Stimulated activated memory B cell treated with anti-CD40 and anti-IgM and Interleukin-4, amounts not matched to agents 10 μg/mL and 1 μg/mL and 100 μg/mL, for 72 hours (primary cell): ENCODE measurements at regions not wholly inside any gene's neighbourhood (a gene's known extent, or its start where the extent isn't known, plus 50 kb on each side); places are given as distances from the start of the nearest gene placed in this dataset.
"Not testable (repeated sequence)": the region's sequence is repeated elsewhere in the genome, so short reads cannot be mapped to it uniquely, and the experiment has no call there.

ENCODE experiments used
- ATAC-seq: fragments of 150-1000 bp; cut with Tn5 transposase; 2 replicates; pipeline ENCODE4 v1.10.0; 2021
- H3K27ac Mint-ChIP-seq: one replicate; pipeline ENCODE4 v1.8.0; 2022; ENCODE audit warnings: mild to moderate bottlenecking, mixed read lengths
- H3K27me3 Mint-ChIP-seq: one replicate; pipeline ENCODE4 v1.8.0; 2022; ENCODE audit warnings: mixed read lengths
- H3K36me3 Mint-ChIP-seq: one replicate; pipeline ENCODE4 v1.8.0; 2022; ENCODE audit warnings: mixed read lengths
- H3K4me1 Mint-ChIP-seq: one replicate; pipeline ENCODE4 v1.8.0; 2022; ENCODE audit warnings: mixed read lengths
- H3K4me3 Mint-ChIP-seq: one replicate; pipeline ENCODE4 v1.8.0; 2022; ENCODE audit warnings: mild to moderate bottlenecking, moderate library complexity, mixed read lengths
- H3K9me3 Mint-ChIP-seq: one replicate; pipeline ENCODE4 v1.8.0; 2022; ENCODE audit warnings: mixed read lengths

- H3K27me3 Mint-ChIP-seq: no peaks in the 10 kb centered on the region
- no peak overlapping the region for H3K27ac Mint-ChIP-seq
- no peak for ATAC-seq
- no peaks in the 10 kb centered on the region for H3K4me1 Mint-ChIP-seq
- no peaks in the 10 kb centered on the region for H3K36me3 Mint-ChIP-seq
- peaks cover 3% of the 10 kb centered on the region for H3K9me3 Mint-ChIP-seq
- H3K4me3 Mint-ChIP-seq: no peak overlapping the region
Measured at GRCh38 chr4:158122501-158122900, 50.3 kb downstream of the GASK1B start.

- Mint-ChIP-seq H3K9me3 (peaks cover 3% of the 10 kb centered on the region), H3K27me3 (no peaks in the 10 kb centered on the region), H3K4me1 (no peaks in the 10 kb centered on the region), H3K4me3 (no peak overlapping the region), H3K27ac (no peak overlapping the region), H3K36me3 (no peaks in the 10 kb centered on the region)
- ATAC-seq: no peak
Measured at GRCh38 chr4:158121161-158121579, 51.7 kb downstream of the GASK1B start.

- not testable (repeated sequence) for H3K4me3 Mint-ChIP-seq, H3K36me3 Mint-ChIP-seq, H3K4me1 Mint-ChIP-seq, ATAC-seq, H3K27ac Mint-ChIP-seq, H3K27me3 Mint-ChIP-seq, H3K9me3 Mint-ChIP-seq
Measured at GRCh38 chr4:158120645-158121151, 52.1 kb downstream of the GASK1B start.

GRCh38 chr4:158112611-158113010 is 60.2 kb downstream of the GASK1B start:
- Mint-ChIP-seq H3K36me3 (no peaks in the 10 kb centered on the region), H3K27ac (no peak overlapping the region), H3K4me1 (no peaks in the 10 kb centered on the region), H3K9me3 (no peaks in the 10 kb centered on the region), H3K27me3 (no peaks in the 10 kb centered on the region), H3K4me3 (no peak overlapping the region)
- no peak for ATAC-seq

- Mint-ChIP-seq H3K4me3 (no peak overlapping the region), H3K9me3 (no peaks in the 10 kb centered on the region), H3K27me3 (no peaks in the 10 kb centered on the region), H3K36me3 (no peaks in the 10 kb centered on the region), H3K27ac (no peak overlapping the region), H3K4me1 (no peaks in the 10 kb centered on the region)
- ATAC-seq: no peak
Measured at GRCh38 chr4:158111241-158111640, 61.6 kb downstream of the GASK1B start.

GRCh38 chr4:158102904-158103303 is 69.9 kb downstream of the GASK1B start:
- H3K27me3 Mint-ChIP-seq: no peaks in the 10 kb centered on the region
- H3K4me3 Mint-ChIP-seq: no peak overlapping the region

GRCh38 chr4:158099686-158100085 is 73.1 kb downstream of the GASK1B start:
- H3K27me3 Mint-ChIP-seq: no peaks in the 10 kb centered on the region
- no peak overlapping the region for H3K4me3 Mint-ChIP-seq
- H3K4me1 Mint-ChIP-seq: no peaks in the 10 kb centered on the region
- no peaks in the 10 kb centered on the region for H3K9me3 Mint-ChIP-seq
- H3K36me3 Mint-ChIP-seq: no peaks in the 10 kb centered on the region
- H3K27ac Mint-ChIP-seq: no peak overlapping the region
- ATAC-seq: no peak

More at GRCh38 chr4:158102904-158103303, 69.9 kb downstream of the GASK1B start:
- H3K27ac Mint-ChIP-seq: no peak overlapping the region
- no peaks in the 10 kb centered on the region for H3K36me3 Mint-ChIP-seq
- H3K4me1 Mint-ChIP-seq: no peaks in the 10 kb centered on the region
- ATAC-seq: no peak
- H3K9me3 Mint-ChIP-seq: no peaks in the 10 kb centered on the region

- H3K27me3 Mint-ChIP-seq: no peaks in the 10 kb centered on the region
- no peak overlapping the region for H3K27ac Mint-ChIP-seq
- no peak overlapping the region for H3K4me3 Mint-ChIP-seq
- no peaks in the 10 kb centered on the region for H3K4me1 Mint-ChIP-seq
- H3K36me3 Mint-ChIP-seq: no peaks in the 10 kb centered on the region
- H3K9me3 Mint-ChIP-seq: no peaks in the 10 kb centered on the region
- no peak for ATAC-seq
Measured at GRCh38 chr4:158098802-158099201, 74.0 kb downstream of the GASK1B start.

GRCh38 chr4:158094413-158095134 is 78.3 kb downstream of the GASK1B start:
- H3K27ac Mint-ChIP-seq: no peak overlapping the region
- no peak for ATAC-seq
- H3K4me3 Mint-ChIP-seq: no peak overlapping the region
- H3K36me3 Mint-ChIP-seq: no peaks in the 10 kb centered on the region
- no peaks in the 10 kb centered on the region for H3K4me1 Mint-ChIP-seq
- no peaks in the 10 kb centered on the region for H3K27me3 Mint-ChIP-seq
- no peaks in the 10 kb centered on the region for H3K9me3 Mint-ChIP-seq

GRCh38 chr4:158090323-158090722 is 82.5 kb downstream of the GASK1B start:
- H3K4me3 Mint-ChIP-seq: no peak overlapping the region
- no peak overlapping the region for H3K27ac Mint-ChIP-seq
- no peaks in the 10 kb centered on the region for H3K27me3 Mint-ChIP-seq
- H3K9me3 Mint-ChIP-seq: no peaks in the 10 kb centered on the region
- H3K36me3 Mint-ChIP-seq: no peaks in the 10 kb centered on the region
- no peak for ATAC-seq
- H3K4me1 Mint-ChIP-seq: no peaks in the 10 kb centered on the region

GRCh38 chr4:158089897-158090296 is 82.9 kb downstream of the GASK1B start:
- H3K36me3 Mint-ChIP-seq, H3K27ac Mint-ChIP-seq, H3K9me3 Mint-ChIP-seq, ATAC-seq, H3K27me3 Mint-ChIP-seq, H3K4me3 Mint-ChIP-seq, H3K4me1 Mint-ChIP-seq: not testable (repeated sequence)

GRCh38 chr4:158080354-158080753 is 92.5 kb downstream of the GASK1B start:
- H3K4me1 Mint-ChIP-seq: no peaks in the 10 kb centered on the region

GRCh38 chr4:158079661-158080060 is 93.2 kb downstream of the GASK1B start:
- no peaks in the 10 kb centered on the region for H3K36me3 Mint-ChIP-seq
- H3K27ac Mint-ChIP-seq: no peak overlapping the region
- ATAC-seq: no peak
- no peak overlapping the region for H3K4me3 Mint-ChIP-seq
- H3K9me3 Mint-ChIP-seq: no peaks in the 10 kb centered on the region
- H3K4me1 Mint-ChIP-seq: no peaks in the 10 kb centered on the region
- H3K27me3 Mint-ChIP-seq: no peaks in the 10 kb centered on the region

More at GRCh38 chr4:158080354-158080753, 92.5 kb downstream of the GASK1B start:
- H3K27me3 Mint-ChIP-seq: no peaks in the 10 kb centered on the region
- no peak overlapping the region for H3K27ac Mint-ChIP-seq
- no peak for ATAC-seq
- no peak overlapping the region for H3K4me3 Mint-ChIP-seq
- no peaks in the 10 kb centered on the region for H3K36me3 Mint-ChIP-seq
- no peaks in the 10 kb centered on the region for H3K9me3 Mint-ChIP-seq

- peaks cover 4% of the 10 kb centered on the region for H3K9me3 Mint-ChIP-seq
- no peak for ATAC-seq
- H3K36me3 Mint-ChIP-seq: no peaks in the 10 kb centered on the region
- H3K27me3 Mint-ChIP-seq: no peaks in the 10 kb centered on the region
- no peak overlapping the region for H3K4me3 Mint-ChIP-seq
- H3K4me1 Mint-ChIP-seq: no peaks in the 10 kb centered on the region
- no peak overlapping the region for H3K27ac Mint-ChIP-seq
Measured at GRCh38 chr4:158077835-158078234, 95.0 kb downstream of the GASK1B start.

GRCh38 chr4:158074851-158075250 is 98.0 kb downstream of the GASK1B start:
- H3K4me1 Mint-ChIP-seq: no peaks in the 10 kb centered on the region
- H3K9me3 Mint-ChIP-seq: peaks cover 6% of the 10 kb centered on the region
- ATAC-seq: no peak
- H3K27me3 Mint-ChIP-seq: no peaks in the 10 kb centered on the region
- no peak overlapping the region for H3K4me3 Mint-ChIP-seq
- H3K36me3 Mint-ChIP-seq: no peaks in the 10 kb centered on the region
- no peak overlapping the region for H3K27ac Mint-ChIP-seq

- H3K4me1 Mint-ChIP-seq: no peaks in the 10 kb centered on the region
- H3K4me3 Mint-ChIP-seq: no peak overlapping the region
- no peaks in the 10 kb centered on the region for H3K27me3 Mint-ChIP-seq
- H3K27ac Mint-ChIP-seq: no peak overlapping the region
- ATAC-seq: no peak
- H3K9me3 Mint-ChIP-seq: peaks cover 6% of the 10 kb centered on the region
- no peaks in the 10 kb centered on the region for H3K36me3 Mint-ChIP-seq
Measured at GRCh38 chr4:158071931-158072330, 100.9 kb downstream of the GASK1B start.
